Peyer's patch (tissue), 4 donors: ENCODE measurements at regions not wholly inside any gene's neighbourhood (a gene's known extent, or its start where the extent isn't known, plus 50 kb on each side); places are given as distances from the start of the nearest gene placed in this dataset.

Experiments
- POLR2A ChIP-seq, 2 donors: fragments of 450-650 bp; IDR thresholded peaks; one replicate each; pipeline ENCODE4 v1.5.1; 2017; ENCODE audit warnings: antibody characterized with exemption in 2 of 2, mild to moderate bottlenecking in 2 of 2, moderate library complexity in 2 of 2
- TF ChIP-seq, protein P1 (sequence below), 6 experiments: fragments of 450-650 bp in 4 of 6; fragments of 200-600 bp in 2 of 6; sonication (generic) in 1 of 6; IDR thresholded peaks; one replicate each; pipeline ENCODE4 v1.5.1; 2017 to 2019; ENCODE audit warnings: antibody characterized with exemption in 6 of 6, mild to moderate bottlenecking in 3 of 6, moderate library complexity in 1 of 6

GRCh38 chr2:136225950-136226835 is 108.2 kb upstream of the CXCR4 start:
- TF ChIP-seq, protein P1, sequence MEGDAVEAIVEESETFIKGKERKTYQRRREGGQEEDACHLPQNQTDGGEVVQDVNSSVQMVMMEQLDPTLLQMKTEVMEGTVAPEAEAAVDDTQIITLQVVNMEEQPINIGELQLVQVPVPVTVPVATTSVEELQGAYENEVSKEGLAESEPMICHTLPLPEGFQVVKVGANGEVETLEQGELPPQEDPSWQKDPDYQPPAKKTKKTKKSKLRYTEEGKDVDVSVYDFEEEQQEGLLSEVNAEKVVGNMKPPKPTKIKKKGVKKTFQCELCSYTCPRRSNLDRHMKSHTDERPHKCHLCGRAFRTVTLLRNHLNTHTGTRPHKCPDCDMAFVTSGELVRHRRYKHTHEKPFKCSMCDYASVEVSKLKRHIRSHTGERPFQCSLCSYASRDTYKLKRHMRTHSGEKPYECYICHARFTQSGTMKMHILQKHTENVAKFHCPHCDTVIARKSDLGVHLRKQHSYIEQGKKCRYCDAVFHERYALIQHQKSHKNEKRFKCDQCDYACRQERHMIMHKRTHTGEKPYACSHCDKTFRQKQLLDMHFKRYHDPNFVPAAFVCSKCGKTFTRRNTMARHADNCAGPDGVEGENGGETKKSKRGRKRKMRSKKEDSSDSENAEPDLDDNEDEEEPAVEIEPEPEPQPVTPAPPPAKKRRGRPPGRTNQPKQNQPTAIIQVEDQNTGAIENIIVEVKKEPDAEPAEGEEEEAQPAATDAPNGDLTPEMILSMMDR (IDR thresholded peaks at IDR 0.05): no peak
- TF ChIP-seq POLR2A (IDR thresholded peaks at IDR 0.05): no peak
